GM18517 (cell line): ENCODE measurements at regions not wholly inside any gene's neighbourhood (a gene's known extent, or its start where the extent isn't known, plus 50 kb on each side); places are given as distances from the start of the nearest gene placed in this dataset.
"Not testable (repeated sequence)": the region's sequence is repeated elsewhere in the genome, so short reads cannot be mapped to it uniquely, and the experiment has no call there.

Source experiments
- ATAC-seq: cut with Tn5 transposase; IDR thresholded peaks from one replicate; pipeline ENCODE4 v1.9.1; 2021; ENCODE audit warnings: mild to moderate bottlenecking, moderate library complexity; ENCODE audit not compliant: unreplicated experiment

GRCh38 chr20:22529150-22530019, 55.0 kb downstream of the FOXA2 start:
- no peak for ATAC-seq

- ATAC-seq = no peak
Measured at GRCh38 chr20:22526512-22527012, 57.8 kb downstream of the FOXA2 start.

GRCh38 chr20:22525821-22526220, 58.6 kb downstream of the FOXA2 start:
- ATAC-seq = no peak

DNA sequence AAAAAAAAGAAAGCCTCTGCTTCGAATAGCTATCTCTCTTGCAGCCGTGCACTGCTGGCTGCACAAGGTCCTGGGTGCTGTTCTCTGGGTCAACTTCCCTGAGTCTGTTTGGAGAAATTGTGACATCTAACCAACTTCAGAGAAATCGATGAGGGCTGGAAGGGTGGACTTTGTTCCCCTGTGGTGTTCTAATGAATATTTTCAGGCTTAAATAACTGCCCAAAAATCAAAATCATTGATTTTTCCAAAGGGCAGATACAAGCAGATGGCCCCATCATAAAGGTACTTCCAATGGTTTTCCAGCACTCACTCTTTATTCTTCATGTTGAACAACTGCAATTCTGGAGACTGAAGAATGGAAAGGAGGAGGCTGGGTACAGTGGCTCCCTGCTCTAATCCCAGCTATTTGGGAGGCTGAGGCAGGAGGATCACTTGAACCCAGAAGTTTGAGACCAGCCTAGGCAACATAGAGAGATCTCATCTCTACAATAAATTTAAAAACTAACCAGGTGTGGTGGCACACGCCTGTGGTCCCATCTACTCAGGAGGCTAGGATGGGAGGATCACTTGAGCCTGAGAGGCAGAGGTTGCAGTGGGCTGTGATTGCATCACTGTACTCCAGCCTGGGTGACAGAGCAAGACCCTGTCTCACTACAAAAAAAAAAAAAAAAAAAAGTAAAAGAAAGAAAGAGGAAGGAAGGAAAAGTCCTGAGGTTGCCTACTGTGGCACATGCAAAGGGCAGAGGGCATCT, 59.1 kb downstream of the FOXA2 start:
- no peak for ATAC-seq

DNA sequence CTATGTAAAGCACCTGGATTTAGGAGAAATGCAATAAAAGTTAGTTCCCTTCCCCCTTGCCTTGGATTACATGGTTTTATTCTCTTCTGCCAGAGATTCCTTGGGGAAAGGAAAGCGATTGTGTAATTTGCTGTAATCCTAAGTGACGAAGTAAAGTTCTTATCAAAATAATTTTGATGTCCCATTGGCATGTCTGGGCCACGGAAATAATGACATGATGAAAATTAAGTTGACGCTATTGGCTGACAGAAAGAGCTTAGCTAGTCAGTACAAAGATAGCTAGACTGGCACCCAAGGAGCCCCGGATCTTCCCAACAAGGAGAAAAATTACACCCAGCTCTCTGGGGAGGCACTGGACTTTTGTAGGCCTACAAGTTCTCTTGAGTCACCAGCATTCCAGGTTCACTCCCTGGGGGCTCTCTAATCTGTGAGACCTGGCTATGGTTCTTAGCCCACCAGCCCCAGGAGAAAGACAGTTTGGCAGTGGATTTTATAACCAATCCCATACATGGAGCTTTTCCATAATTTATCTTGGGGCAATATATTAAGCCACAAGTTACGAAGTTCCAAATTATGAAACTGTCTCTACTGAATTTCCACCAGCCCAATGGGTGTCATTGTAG, 59.9 kb downstream of the FOXA2 start:
- ATAC-seq = no peak

DNA sequence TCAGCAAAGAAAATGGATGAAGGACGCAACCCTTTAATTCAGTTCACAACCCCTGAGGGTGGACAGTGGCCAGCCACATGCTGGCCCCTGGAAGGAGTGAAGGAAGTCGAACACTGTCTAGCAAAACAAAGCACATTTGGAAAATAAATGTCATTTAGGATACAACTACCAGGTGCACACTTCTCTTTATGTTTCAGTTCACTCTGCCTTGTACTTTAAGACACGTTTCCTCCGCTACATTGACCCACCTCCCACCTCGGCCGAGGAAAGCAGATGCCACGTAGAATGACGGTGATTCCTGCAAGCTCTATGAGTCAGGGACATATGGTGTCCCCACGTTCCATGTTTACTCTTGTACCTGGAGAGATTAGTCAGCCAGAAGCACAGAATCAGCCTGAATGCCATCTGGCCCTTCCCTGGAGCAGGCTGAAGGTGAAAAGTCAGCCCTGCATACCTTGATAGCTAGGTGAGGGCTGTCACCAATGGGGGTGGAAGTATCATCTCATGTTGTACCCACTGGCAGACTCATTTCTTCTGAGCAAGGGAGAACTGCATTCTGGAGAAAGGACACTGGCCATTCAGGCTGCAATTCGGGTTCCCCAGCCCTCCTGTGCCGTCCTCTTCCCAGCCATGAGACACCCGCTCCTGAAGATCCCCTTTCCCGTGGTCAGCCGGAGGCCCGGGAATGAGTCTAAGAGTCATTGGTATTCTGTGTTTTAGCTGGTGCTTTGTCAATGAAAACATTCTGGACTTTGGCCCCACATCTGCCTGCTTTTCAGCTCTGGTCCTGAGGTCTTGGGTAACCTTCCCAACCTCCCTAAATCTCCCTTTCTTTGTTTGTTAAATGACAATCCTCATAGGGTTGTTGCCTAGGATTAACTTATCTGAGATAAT, 60.6 kb downstream of the FOXA2 start:
- ATAC-seq = no peak

GRCh38 chr20:22523128-22523498, 61.3 kb downstream of the FOXA2 start:
- ATAC-seq = no peak

DNA sequence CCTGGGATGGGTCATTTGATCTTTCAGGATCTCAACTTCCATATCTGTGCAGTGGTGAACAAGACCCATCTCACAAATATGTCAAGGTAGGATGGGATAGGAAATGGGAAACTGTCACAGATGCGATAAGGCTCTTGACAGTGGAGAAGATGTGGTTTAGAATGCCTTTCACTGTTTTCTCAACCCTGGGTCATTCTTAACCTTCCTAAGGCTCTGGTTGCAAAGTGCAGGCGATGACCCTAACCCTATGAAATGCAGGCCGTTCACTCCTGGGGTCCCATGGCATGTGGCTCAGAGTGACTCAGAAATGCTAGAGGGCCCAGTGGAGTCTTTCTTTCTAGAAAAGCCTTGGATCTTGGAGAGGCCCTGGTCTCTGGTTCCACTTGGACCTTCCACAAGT, 61.7 kb downstream of the FOXA2 start:
- ATAC-seq = no peak

DNA sequence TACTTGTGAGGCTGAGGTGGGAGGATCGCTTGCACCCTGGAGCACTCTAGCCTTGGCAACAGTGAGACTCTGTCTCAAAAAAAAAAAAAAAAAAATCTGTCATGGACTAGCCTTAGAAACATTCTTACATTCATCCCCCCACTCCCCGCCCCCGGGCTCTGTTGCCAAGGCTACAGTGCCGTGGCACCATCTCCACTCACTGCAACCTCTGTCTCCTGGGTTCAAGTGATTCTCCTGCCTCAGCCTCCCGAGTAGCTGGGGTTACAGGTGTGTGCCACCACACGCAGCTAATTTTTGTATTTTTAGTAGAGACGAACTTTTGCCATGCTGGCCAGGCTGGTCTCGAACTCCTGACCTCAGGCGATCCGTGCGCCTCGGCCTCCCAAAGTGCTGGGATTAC, 62.4 kb downstream of the FOXA2 start:
- not testable (repeated sequence) for ATAC-seq

DNA sequence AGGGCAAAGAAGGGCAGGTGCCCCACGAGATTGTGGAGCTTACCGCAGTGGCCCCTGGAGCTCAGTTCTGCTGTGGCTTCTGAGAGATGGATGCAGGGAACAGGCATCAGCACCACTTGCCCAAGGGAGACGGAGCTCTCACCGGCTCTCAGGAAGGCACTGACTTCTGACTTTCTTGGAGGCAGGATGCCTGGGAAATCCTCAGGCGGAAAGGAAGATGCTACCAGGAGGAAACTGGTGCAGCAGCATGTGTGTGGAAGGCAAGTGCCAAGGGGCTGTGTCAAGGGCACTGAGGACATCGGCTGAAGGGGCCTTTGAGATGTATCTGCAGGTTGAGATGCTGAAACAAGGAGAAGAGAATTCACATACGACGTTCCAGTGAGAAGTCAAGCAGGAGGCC, 64.0 kb downstream of the FOXA2 start:
- ATAC-seq = no peak

- ATAC-seq = no peak
Measured at GRCh38 chr20:22515264-22515663, 69.1 kb downstream of the FOXA2 start.

- no peak for ATAC-seq
Measured at GRCh38 chr20:22513574-22513973, 70.8 kb downstream of the FOXA2 start.

- no peak for ATAC-seq
Measured at GRCh38 chr20:22512911-22513489, 71.4 kb downstream of the FOXA2 start.

GRCh38 chr20:22511943-22512910, 72.1 kb downstream of the FOXA2 start:
- no peak for ATAC-seq

- no peak for ATAC-seq
Measured at GRCh38 chr20:22509843-22510147, 74.6 kb downstream of the FOXA2 start.

GRCh38 chr20:22509090-22509842, 75.1 kb downstream of the FOXA2 start:
- no peak for ATAC-seq

DNA sequence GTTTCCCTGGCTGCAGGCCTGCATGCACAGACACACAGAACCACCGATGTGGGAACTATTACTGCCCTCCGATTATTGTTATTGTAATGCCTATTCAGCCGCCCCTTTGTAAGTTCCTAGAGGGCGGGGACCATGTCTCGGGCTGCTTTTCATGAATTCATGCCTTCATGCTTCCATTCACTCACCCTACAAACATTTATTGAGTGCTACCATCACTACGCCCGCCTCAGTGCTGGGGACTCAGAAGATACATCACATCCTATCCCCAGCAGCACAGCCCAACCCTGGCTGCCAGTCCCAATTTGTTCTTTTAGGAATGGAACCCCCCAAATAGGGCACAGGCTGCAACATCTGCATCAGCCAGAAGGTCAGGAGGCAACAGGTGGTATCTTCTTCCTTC, 75.9 kb downstream of the FOXA2 start:
- no peak for ATAC-seq

- ATAC-seq = no peak
Measured at GRCh38 chr20:22507240-22507961, 77.0 kb downstream of the FOXA2 start.
